ENCODE measurements at regions not wholly inside any gene's neighbourhood (a gene's known extent, or its start where the extent isn't known, plus 50 kb on each side); places are given as distances from the start of the nearest gene placed in this dataset.

DNA sequence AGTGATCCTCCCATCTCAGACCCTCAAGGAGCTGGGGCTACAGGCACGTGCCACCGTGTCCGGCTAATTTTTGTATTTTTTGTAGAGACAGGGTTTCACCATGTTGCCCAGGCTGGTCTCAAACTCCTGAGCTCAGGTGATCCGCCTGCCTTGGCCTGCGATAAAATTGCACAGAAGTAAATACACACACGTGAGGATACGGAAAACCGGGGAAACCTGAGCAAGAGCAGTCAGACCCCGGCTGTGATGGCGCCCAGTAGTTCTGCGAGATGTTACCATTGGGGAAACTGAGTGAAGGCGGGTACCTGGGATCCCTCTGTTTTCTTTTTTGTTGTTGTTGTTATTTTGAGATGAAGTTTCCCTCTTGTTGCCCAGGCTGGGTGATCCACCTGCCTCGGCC, 114.9 kb downstream of the C9orf50 start:
- DNase-seq (ENCODE audit: low read depth): no peak

DNA sequence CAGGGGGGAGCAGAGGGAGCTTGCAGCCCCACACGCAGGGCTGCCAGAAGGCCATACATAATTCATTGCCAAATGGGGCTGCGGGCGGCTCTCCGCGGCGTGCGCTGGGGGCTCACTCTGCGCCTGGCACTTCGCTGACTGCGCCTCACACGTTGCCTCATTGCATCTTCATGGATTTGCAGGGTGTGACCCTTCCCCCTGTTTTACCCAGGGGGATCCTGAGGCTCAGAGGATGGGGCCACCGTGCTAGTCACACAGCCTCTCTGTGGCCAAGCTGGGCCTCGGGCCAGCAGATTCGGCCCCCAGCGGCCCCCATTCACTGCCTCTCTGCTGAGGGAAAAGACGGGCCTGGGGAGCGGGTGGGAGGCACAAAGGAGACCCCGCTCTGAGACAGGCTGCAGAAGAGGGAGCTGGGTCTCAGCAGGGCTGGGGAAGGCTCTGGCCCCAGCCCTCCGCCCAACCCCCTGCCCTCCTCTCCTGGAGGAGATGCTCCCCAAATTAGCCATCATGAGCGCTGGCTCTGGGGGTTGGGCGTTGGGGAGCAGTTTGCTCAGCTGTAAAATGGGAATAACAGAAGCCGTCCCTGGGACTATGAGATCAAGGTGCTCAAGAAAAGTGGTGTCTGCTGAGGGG, 115.5 kb downstream of the C9orf50 start:
- no peak for DNase-seq (ENCODE audit: low read depth)

DNA sequence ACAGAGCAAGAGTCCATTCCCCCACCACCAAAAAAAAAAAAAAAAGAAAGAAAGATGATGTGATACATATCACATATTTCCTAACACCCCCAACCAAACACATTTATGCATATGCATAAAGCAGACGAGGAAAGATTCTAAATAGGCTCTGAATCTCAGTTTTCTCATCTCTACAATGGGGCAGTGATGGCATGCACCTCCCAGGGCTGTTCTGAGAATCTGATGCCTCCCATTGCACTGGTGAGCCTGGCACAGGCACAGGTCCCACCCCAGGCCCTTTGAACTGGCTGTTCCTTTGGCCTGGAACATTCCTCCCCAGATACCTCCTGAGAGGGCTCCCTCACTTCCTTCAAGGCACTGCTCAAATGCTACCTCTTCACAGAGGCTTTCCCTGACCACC, 116.5 kb downstream of the C9orf50 start:
- no peak for DNase-seq (ENCODE audit: low read depth)

DNA sequence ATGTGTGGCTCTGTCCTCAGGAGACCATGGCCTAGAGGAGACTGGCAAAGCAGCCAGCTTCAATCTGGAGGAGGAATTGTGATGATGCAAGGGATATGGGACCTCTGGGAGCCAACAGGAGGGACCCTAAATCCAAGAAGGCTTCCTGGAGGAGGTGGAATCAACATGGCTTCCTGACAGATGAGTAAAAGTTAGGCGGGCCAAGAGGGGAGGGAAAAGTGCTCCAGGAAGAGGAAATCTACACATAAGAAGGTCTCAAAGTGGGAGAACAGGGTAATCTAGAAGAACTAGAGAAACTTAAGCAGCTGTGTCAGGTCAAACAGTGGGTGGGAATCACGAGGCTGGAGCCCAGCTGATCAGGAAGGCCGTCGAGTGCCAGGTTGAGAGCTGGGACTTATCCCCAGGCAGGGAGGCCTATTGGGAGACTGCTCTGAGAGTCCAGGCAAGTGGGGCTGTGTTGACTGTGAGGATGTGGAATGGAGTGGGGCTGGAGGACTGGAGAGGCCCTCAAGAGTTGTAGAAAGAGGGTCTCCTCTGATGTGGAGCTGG, 119.1 kb downstream of the C9orf50 start:
- no peak for DNase-seq (ENCODE audit: low read depth)

DNA sequence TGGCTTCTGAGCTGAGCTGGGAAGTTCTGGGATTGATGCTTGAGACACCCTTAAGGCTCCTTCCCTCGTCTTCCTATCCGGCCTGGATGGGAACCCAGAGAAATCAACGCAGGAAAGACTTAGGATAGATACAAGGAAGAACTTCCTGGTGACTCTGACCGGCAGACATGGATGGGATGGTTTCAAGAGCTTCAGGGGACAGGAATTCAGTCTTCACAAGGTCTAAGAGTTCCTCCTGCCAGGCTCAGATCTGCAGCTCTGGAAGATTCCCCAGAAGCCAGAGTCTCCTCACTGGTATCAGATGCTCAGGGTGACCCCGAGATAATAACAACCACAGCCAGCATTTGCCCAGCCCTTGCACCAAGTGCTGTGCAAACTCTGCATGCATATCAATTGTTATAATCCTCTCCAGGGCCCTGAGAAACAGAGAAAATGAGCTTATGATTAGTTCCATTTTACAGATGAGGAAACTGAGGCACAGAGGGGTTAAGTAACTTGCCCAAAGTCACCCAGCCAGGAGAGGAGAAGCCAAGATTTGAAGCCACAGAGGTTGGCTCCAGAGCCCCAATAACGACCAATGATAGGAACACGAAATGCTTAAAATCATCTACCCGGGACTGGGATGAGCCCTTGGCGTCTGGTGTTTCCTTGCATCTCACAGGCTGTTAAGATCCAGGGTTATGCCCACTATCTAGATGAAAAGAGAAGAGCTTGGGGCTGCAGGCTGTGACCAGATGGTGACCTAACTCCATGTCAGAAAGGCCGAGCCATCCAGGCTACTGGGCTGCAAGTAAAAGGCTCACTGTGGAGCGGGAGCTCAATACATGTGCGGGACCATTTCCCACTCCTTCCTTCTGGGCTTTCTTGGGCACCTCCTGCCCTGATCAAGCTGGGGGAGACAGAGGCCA, 119.8 kb downstream of the C9orf50 start:
- no peak for DNase-seq (ENCODE audit: low read depth)

DNA sequence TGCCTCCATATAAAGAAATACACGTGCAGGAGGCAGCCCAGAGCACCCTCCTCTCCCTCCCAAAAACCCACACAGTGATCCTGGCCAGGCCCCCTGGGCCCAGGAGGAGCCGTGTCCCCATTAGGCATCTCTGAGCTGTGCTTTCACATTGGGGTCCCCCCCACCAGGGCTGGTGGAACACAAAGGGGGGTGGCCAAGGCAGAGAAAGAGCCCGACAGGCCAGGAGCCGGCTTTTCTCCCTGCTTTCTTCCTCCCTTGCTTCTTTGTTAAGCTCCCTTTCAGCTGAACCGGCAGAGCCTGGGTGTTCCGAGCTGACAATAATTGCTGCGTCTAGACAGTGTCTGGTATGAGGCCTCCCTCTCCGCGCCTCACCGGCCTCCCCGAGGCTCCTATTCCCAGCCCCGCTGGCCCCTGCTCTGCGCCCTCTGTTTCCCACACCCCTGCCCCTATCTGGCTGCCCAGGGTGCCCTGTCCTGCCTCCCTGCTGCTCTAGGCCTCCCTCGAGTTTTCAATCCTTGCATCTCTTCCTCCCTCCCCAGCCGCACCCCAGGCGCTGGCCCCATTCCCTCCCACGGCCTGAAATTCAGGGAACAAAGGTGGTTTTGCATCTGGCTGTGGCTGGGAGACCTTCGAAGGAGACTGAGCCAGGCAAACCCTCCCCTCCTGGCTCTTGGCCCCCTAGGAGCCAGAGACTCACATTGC, 120.6 kb downstream of the C9orf50 start:
- DNase-seq (ENCODE audit: low read depth): no peak

DNA sequence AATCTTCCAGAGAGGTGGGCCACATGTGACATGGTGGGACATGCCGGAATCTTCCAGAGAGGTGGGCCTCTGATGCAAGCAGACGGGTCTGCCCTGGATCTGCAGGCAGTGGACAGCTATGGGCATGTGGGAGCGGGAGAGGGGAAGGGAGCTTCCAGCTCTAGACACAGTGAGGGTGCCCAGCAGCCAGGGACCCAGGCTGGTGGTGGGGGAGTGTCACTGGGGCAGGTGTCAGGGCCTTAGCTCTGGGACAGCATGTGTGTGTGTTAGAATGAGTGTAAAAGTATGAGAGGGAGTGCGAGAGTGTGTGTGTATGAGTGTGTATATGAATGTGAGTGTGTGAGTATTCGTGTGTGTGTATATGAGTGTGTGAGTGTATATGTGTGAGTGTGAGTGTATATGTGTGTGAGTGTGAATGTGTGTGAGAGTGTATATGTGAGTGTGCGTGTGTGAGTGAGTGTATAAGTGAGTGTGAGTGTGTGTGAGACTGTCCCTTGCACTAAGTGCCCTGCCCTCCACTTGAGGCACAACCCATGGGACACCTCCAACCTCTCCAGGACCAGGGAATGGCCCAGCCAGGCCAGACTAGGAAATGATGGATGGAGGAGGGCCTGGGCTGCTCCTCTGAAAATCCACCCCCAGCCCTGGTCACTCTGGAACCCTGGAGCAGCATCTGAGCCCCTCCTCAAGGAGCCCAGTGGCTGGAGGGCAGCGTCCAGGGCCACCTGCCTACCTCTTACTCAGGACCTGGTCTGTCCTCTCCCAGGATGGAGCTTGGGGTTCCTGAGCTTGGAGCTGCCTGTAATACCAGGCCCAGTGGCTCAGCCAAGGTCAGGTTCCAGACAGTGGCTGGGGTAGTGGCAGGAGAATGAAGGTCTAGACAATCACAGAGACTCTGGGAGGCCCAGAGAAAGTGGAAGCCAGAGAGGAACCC, 122.2 kb downstream of the C9orf50 start:
- DNase-seq (ENCODE audit: low read depth): no peak

DNA sequence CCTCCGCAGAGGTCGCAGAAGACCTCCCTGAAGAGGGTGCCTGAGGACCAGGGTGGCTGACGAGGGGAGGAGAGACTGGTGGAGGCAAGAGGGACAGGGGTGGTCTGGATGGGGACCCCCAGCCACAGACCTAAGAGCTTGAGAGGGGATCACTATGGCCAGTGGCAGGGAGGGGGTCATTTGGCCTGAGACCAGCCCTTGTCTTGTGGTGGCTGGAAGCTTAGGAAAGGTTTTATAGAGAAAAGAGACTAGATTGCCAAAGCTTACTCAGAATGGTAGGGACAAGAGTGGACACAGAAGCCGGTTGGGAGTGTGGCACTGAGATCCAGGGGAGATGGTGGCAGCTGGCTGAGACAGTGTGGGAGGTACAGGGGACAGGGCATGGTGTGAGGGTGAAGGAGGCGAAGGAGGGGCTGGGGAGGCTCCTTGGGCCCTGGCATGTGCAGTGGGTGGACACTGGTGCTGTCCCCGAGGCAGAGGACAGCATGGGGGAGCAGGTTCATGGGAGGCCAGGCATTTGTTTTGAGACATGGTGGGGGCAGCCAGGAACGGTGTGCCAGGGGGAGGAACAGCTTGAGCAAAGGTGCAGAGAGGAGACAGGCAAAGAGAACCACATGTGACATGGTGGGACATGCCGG, 123.0 kb downstream of the C9orf50 start:
- no peak for DNase-seq (ENCODE audit: low read depth)

DNA sequence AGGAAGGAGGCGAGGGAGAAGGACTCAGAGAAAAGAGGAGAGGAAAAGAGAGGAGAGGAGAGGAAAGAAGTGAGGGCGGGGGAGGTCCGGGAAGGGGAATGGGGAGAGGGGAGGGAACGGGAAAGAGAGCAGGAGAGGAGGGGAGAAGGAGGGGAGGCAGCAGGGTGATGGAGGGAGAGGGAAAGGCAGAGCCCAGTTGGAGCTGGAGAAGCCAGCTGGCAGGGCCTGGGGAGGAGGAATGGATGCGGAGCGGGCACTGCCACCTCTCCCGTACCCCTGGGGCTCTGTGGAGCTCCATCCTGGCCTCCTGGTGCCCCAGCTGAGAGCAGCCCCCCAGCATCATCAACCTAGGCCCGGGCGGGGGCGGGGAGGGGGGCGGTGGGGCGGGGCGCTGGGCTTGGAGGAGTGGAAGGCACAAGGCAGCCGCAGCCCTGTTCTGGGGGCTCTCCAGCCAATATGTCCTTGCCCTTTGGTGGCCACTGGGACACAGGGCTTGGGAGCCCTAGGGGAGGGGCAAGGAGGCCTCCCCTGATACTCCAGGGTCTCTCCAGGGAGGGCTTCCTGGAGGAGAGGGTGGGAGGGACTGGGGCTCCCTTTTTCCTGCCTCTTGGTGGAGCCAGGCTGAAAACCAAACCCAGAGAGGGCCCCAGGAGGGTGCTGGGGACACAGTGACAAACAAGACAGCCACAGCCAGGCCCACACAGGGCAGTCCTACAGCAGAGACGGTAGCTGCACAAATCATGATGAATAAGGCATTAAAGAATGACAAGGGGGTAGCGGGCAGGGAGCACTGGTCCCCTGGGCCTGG, 123.7 kb downstream of the C9orf50 start:
- no peak for DNase-seq (ENCODE audit: low read depth)

- no peak for DNase-seq (ENCODE audit: low read depth)
Observed at GRCh38 chr9:129496473-129497004, 124.4 kb downstream of the C9orf50 start.

GRCh38 chr9:129495620-129496472, 125.1 kb downstream of the C9orf50 start:
- no peak for DNase-seq (ENCODE audit: low read depth)

- DNase-seq (ENCODE audit: low read depth): no peak
Observed at GRCh38 chr9:129494113-129494789, 126.7 kb downstream of the C9orf50 start.

- DNase-seq (ENCODE audit: low read depth): no peak
Observed at GRCh38 chr9:129493706-129494047, 127.2 kb downstream of the C9orf50 start.

GRCh38 chr9:129493002-129493705, 127.7 kb downstream of the C9orf50 start:
- DNase-seq (ENCODE audit: low read depth): no peak

DNA sequence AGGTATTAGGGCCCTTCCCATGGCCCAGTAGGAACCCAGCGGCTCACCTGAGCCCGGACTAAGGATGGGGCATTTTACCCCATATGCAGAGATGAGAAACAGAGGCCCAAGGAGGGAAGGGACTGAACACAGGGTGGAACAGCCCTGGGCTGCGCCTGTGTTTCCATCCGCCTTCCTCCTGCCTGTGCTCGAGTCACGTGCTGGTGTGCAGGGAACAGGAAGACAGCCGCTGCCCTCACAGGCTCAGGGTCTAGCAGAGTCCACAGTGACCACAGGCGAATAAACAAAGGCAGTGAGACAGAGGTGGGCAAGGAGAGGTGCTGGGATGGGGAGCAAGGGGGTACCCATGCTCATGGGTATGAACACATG, 129.4 kb downstream of the C9orf50 start:
- DNase-seq (ENCODE audit: low read depth): no peak

DNA sequence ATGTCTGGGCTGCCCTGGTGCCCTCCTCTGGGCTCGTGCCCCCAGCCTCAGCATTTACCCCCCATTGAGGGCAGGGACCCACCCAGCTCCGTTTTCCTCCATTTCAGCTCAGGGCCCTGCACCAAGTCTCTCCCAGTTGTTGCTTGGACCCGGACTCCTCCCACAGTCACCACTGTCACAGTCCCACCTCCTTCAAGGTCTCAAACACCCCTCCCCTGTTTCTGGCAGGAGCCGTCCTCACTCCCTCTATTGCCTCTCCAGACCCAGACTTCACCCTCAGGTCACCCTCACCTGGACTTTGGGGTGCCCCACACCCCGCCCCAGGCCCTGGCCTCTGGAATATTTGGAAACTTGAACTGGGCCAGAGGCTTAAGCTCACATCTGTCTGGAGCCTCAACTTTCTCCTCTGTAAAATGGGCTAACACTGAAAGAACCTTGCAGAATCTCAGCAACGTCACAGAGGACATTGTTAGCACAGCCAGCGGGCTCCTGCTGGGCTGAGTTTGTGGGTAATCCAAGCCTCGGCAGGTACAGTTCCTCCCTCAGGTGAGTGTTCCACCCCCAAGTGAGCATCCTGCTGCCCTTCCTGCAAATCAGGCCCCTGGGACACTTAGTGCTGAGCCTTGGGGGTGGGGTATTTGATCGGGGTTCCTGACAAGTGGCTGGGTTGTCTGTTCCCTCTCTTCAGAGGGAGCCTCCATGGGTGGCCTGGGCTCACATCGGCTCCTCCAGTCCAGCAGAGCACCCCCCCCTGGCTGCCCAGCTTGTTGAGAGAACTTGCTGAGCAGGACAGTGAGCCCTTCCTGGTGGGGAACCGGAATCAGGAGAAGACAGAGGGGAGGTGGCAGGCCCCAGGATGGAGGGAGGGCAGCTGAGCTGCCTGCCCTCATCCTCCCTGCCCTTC, 130.1 kb downstream of the C9orf50 start:
- no peak for DNase-seq (ENCODE audit: low read depth)
